ENCODE measurements at regions not wholly inside any gene's neighbourhood (a gene's known extent, or its start where the extent isn't known, plus 50 kb on each side); places are given as distances from the start of the nearest gene placed in this dataset.
"Not testable (repeated sequence)": the region's sequence is repeated elsewhere in the genome, so short reads cannot be mapped to it uniquely, and the experiment has no call there.

- DNase-seq (ENCODE audit: low spot score): no peak
Measured at GRCh38 chr7:79778786-79779770, 325.6 kb upstream of the MAGI2 start.

GRCh38 chr7:79775911-79776310 is 322.4 kb upstream of the MAGI2 start:
- no peak for DNase-seq (ENCODE audit: low spot score)

- DNase-seq (ENCODE audit: low spot score): no peak
Measured at GRCh38 chr7:79774150-79774549, 320.7 kb upstream of the MAGI2 start.

GRCh38 chr7:79770970-79771369 is 317.5 kb upstream of the MAGI2 start:
- DNase-seq (ENCODE audit: low spot score): no peak

- DNase-seq (ENCODE audit: low spot score): no peak
Measured at GRCh38 chr7:79770063-79770462, 316.6 kb upstream of the MAGI2 start.

GRCh38 chr7:79767876-79768560 is 314.6 kb upstream of the MAGI2 start:
- DNase-seq (ENCODE audit: low spot score): not testable (repeated sequence)

GRCh38 chr7:79767192-79767591 is 313.7 kb upstream of the MAGI2 start:
- not testable (repeated sequence) for DNase-seq (ENCODE audit: low spot score)

GRCh38 chr7:79761876-79762429 is 308.5 kb upstream of the MAGI2 start:
- DNase-seq (ENCODE audit: low spot score): no peak

GRCh38 chr7:79750941-79751340 is 297.5 kb upstream of the MAGI2 start:
- not testable (repeated sequence) for DNase-seq (ENCODE audit: low spot score)

- no peak for DNase-seq (ENCODE audit: low spot score)
Measured at GRCh38 chr7:79749856-79750255, 296.4 kb upstream of the MAGI2 start.

GRCh38 chr7:79741684-79742083 is 288.2 kb upstream of the MAGI2 start:
- DNase-seq (ENCODE audit: low spot score): no peak

- DNase-seq (ENCODE audit: low spot score): no peak
Measured at GRCh38 chr7:79740076-79740475, 286.6 kb upstream of the MAGI2 start.

GRCh38 chr7:79739036-79739709 is 285.7 kb upstream of the MAGI2 start:
- DNase-seq (ENCODE audit: low spot score): not testable (repeated sequence)

GRCh38 chr7:79736418-79736817 is 283.0 kb upstream of the MAGI2 start:
- DNase-seq (ENCODE audit: low spot score): no peak

GRCh38 chr7:79735012-79735411 is 281.5 kb upstream of the MAGI2 start:
- DNase-seq (ENCODE audit: low spot score): no peak

GRCh38 chr7:79734181-79734580 is 280.7 kb upstream of the MAGI2 start:
- DNase-seq (ENCODE audit: low spot score): no peak

- DNase-seq (ENCODE audit: low spot score): no peak
Measured at GRCh38 chr7:79732535-79732934, 279.1 kb upstream of the MAGI2 start.

GRCh38 chr7:79730971-79731370 is 277.5 kb upstream of the MAGI2 start:
- no peak for DNase-seq (ENCODE audit: low spot score)

- no peak for DNase-seq (ENCODE audit: low spot score)
Measured at GRCh38 chr7:79723833-79724618, 270.6 kb upstream of the MAGI2 start.

GRCh38 chr7:79722217-79722616 is 268.8 kb upstream of the MAGI2 start:
- DNase-seq (ENCODE audit: low spot score): no peak

GRCh38 chr7:79719216-79719615 is 265.7 kb upstream of the MAGI2 start:
- no peak for DNase-seq (ENCODE audit: low spot score)
